T-cell (primary cell): ENCODE measurements at regions not wholly inside any gene's neighbourhood (a gene's known extent, or its start where the extent isn't known, plus 50 kb on each side); places are given as distances from the start of the nearest gene placed in this dataset.

Experiments used
- ATAC-seq, 4 experiments: fragments of 200-7000 bp in 3 of 4; fragments of 150-1000 bp in 1 of 4; cut with Tn5 transposase; replicated peaks in 1 of 4; 1 replicate in 3 of 4; 2 replicates in 1 of 4; pipeline ENCODE4 v1.10.0; 2021; ENCODE audit warnings: moderate library complexity in 3 of 4, mild to moderate bottlenecking in 2 of 4, moderate number of reproducible peaks in 1 of 4
- CTCF ChIA-PET, 2 donors: fragments of 300-600 bp; sonication (Branson Sonifier 250); formaldehyde crosslinking; loops; one replicate each; lab custom pipeline; 2022; ENCODE audit warnings: antibody characterized with exemption in 2 of 2; lab: Charles Lee
- POLR2A ChIA-PET, 2 donors: fragments of 300-600 bp; sonication (Branson Sonifier 250); formaldehyde crosslinking; loops; one replicate each; lab custom pipeline; 2022; ENCODE audit warnings: antibody characterized with exemption in 2 of 2; lab: Charles Lee
- DNase-seq, 35 experiments: peaks; one replicate each; pipeline versions ENCODE4 v3.0.0 to v3.0.0-alpha.2; 2013 to 2023
- H3K27ac ChIP-seq: one replicate; pipeline ENCODE4 v1.5.1; 2013; ENCODE audit warnings: low read length
- H3K27me3 ChIP-seq, 2 experiments: replicated peaks in 1 of 2; 1 replicate in 1 of 2; 2 replicates in 1 of 2; pipeline versions ENCODE4 v1.6.1 to v1.7.0; 2013; ENCODE audit warnings: low read length in 1 of 2, mixed read lengths in 1 of 2; ENCODE audit not compliant: control insufficient read depth in 2 of 2, insufficient read depth in 2 of 2; ENCODE audit errors: extremely low read depth in 1 of 2
- H3K36me3 ChIP-seq, 2 donors: 1 replicate in 1 of 2; 2 replicates in 1 of 2; pipeline versions ENCODE4 v1.6.1 to v1.7.0; 2013; ENCODE audit warnings: low read length in 1 of 2; ENCODE audit not compliant: control insufficient read depth in 2 of 2, insufficient read depth in 1 of 2; ENCODE audit errors: extremely low read depth in 1 of 2
- H3K4me1 ChIP-seq, 2 experiments: 1 replicate in 1 of 2; 2 replicates in 1 of 2; pipeline versions ENCODE4 v1.6.1 to v1.7.0; 2013; ENCODE audit warnings: low read length in 2 of 2, mixed read lengths in 1 of 2; ENCODE audit not compliant: insufficient read depth in 2 of 2, control insufficient read depth in 1 of 2; ENCODE audit errors: extremely low read depth in 1 of 2
- H3K4me3 ChIP-seq, 2 donors: 1 replicate in 1 of 2; 2 replicates in 1 of 2; pipeline versions ENCODE4 v1.5.1 to v1.7.0; 2013; ENCODE audit warnings: mild to moderate bottlenecking in 2 of 2, low read length in 1 of 2, moderate library complexity in 1 of 2; ENCODE audit not compliant: control insufficient read depth in 1 of 2; ENCODE audit errors: extremely low read depth in 1 of 2
- H3K9me3 ChIP-seq: 2 replicates; pipeline ENCODE4 v1.7.0; 2013
- H3K27ac Mint-ChIP-seq, 2 donors: one replicate each; pipeline ENCODE4 v1.8.0; 2020 to 2021; ENCODE audit warnings: mild to moderate bottlenecking in 2 of 2, mixed read lengths in 2 of 2
- H3K27me3 Mint-ChIP-seq, 2 donors: one replicate each; pipeline ENCODE4 v1.8.0; 2021 to 2022; ENCODE audit warnings: mixed read lengths in 2 of 2
- H3K36me3 Mint-ChIP-seq: one replicate; pipeline ENCODE4 v1.8.0; 2021; ENCODE audit warnings: mixed read lengths
- H3K4me1 Mint-ChIP-seq, 3 donors: one replicate each; pipeline ENCODE4 v1.8.0; 2020 to 2022; ENCODE audit warnings: mixed read lengths in 3 of 3, mild to moderate bottlenecking in 1 of 3
- H3K4me3 Mint-ChIP-seq, 3 donors: one replicate each; pipeline ENCODE4 v1.8.0; 2020 to 2022; ENCODE audit warnings: mild to moderate bottlenecking in 3 of 3, mixed read lengths in 3 of 3, moderate library complexity in 3 of 3
- H3K9me3 Mint-ChIP-seq, 3 donors: one replicate each; pipeline ENCODE4 v1.8.0; 2020 to 2022; ENCODE audit warnings: mixed read lengths in 3 of 3
- WGBS: methylation state at CpG from one replicate; pipeline ENCODE4 v1.1.5; 2013; ENCODE audit warnings: missing lambda C conversion rate; ENCODE audit not compliant: insufficient coverage; 5-methylcytosine and 5-hydroxymethylcytosine counted together

GRCh38 chr2:76675212-76675611 lies 847.0 kb downstream of the LRRTM4 start:
- no peaks in the 10 kb centered on the region for H3K36me3 ChIP-seq
- ChIA-PET CTCF (interaction anchor here in 1 of 2 donors (0.7 kb wide), 1 partner anchor 1400 kb away, joined by 5 read pairs; no protein-coding TSS in a partner anchor), POLR2A (no interaction called here)
- peaks cover 0 to 7% (median 5%) of the 10 kb centered on the region in 3 donors for H3K9me3 Mint-ChIP-seq
- H3K4me3 Mint-ChIP-seq, result no peak overlapping the region
- no peaks in the 10 kb centered on the region for H3K36me3 Mint-ChIP-seq
- no peak for DNase-seq
- H3K4me1 ChIP-seq, result no peaks in the 10 kb centered on the region
- H3K9me3 ChIP-seq, result no peaks in the 10 kb centered on the region
- H3K27me3 Mint-ChIP-seq, result no peaks in the 10 kb centered on the region
- no peaks in the 10 kb centered on the region for H3K4me1 Mint-ChIP-seq
- H3K27ac Mint-ChIP-seq, result no peak overlapping the region
- H3K27ac ChIP-seq, result no peak overlapping the region
- no peaks in the 10 kb centered on the region for H3K27me3 ChIP-seq
- no peak overlapping the region for H3K4me3 ChIP-seq
- ATAC-seq, result no peak

GRCh38 chr2:76672798-76673197 lies 849.4 kb downstream of the LRRTM4 start:
- Mint-ChIP-seq H3K9me3 (peaks cover 0 to 11% (median 5%) of the 10 kb centered on the region in 3 donors), H3K27me3 (no peaks in the 10 kb centered on the region), H3K36me3 (no peaks in the 10 kb centered on the region), H3K4me3 (no peak overlapping the region), H3K27ac (no peak overlapping the region), H3K4me1 (no peaks in the 10 kb centered on the region)
- ChIA-PET CTCF (no interaction called here), POLR2A (interaction anchor here in 1 of 2 donors (0.6 kb wide), 1 partner anchor 11 kb away, joined by 3 read pairs; no protein-coding TSS in a partner anchor)
- H3K4me3 ChIP-seq, result no peak overlapping the region
- DNase-seq (no peak), ATAC-seq (no peak)
- no peaks in the 10 kb centered on the region for H3K9me3 ChIP-seq
- H3K27ac ChIP-seq, result no peak overlapping the region
- WGBS, result 86% methylated on average over 1 of the region's 2 CpGs
- H3K27me3 ChIP-seq, result no peaks in the 10 kb centered on the region
- H3K4me1 ChIP-seq, result no peaks in the 10 kb centered on the region
- no peaks in the 10 kb centered on the region for H3K36me3 ChIP-seq

- DNase-seq, result no peak
Observed at GRCh38 chr2:76669966-76670465, 852.2 kb downstream of the LRRTM4 start.

GRCh38 chr2:76668279-76668678 lies 853.9 kb downstream of the LRRTM4 start:
- H3K9me3 Mint-ChIP-seq, result peaks cover 3 to 15% (median 8%) of the 10 kb centered on the region in 3 donors
- 60% methylated on average over 1 of the region's 1 CpG for WGBS
- POLR2A ChIA-PET, result no interaction called here

More at GRCh38 chr2:76669966-76670465, 852.2 kb downstream of the LRRTM4 start:
- POLR2A ChIA-PET, result no interaction called here
- Histone ChIP-seq H3K36me3 (no peaks in the 10 kb centered on the region), H3K9me3 (no peaks in the 10 kb centered on the region), H3K27ac (no peak overlapping the region), H3K4me3 (no peak overlapping the region), H3K27me3 (no peaks in the 10 kb centered on the region), H3K4me1 (no peaks in the 10 kb centered on the region)
- no CpG with 5 or more reads among the region's 3 CpGs for WGBS
- Mint-ChIP-seq H3K36me3 (no peaks in the 10 kb centered on the region), H3K27me3 (no peaks in the 10 kb centered on the region), H3K9me3 (peaks cover 0 to 12% (median 8%) of the 10 kb centered on the region in 3 donors), H3K27ac (no peak overlapping the region), H3K4me3 (no peak overlapping the region), H3K4me1 (no peaks in the 10 kb centered on the region)
- CTCF ChIA-PET, result no interaction called here
- no peak for ATAC-seq

GRCh38 chr2:76667821-76668271 lies 854.3 kb downstream of the LRRTM4 start:
- ChIA-PET CTCF (no interaction called here), POLR2A (no interaction called here)
- H3K27me3 ChIP-seq, result no peaks in the 10 kb centered on the region
- H3K27ac ChIP-seq, result no peak overlapping the region
- H3K4me1 Mint-ChIP-seq, result no peaks in the 10 kb centered on the region
- DNase-seq (no peak), ATAC-seq (no peak)
- H3K36me3 ChIP-seq, result no peaks in the 10 kb centered on the region
- H3K4me1 ChIP-seq, result no peaks in the 10 kb centered on the region
- H3K9me3 ChIP-seq, result no peaks in the 10 kb centered on the region
- 76% methylated on average over 8 of the region's 8 CpGs for WGBS
- H3K27me3 Mint-ChIP-seq, result no peaks in the 10 kb centered on the region
- H3K4me3 Mint-ChIP-seq, result no peak overlapping the region
- H3K9me3 Mint-ChIP-seq, result peaks cover 3 to 15% (median 8%) of the 10 kb centered on the region in 3 donors
- no peaks in the 10 kb centered on the region for H3K36me3 Mint-ChIP-seq
- no peak overlapping the region for H3K4me3 ChIP-seq
- H3K27ac Mint-ChIP-seq, result no peak overlapping the region

More at GRCh38 chr2:76668279-76668678, 853.9 kb downstream of the LRRTM4 start:
- Histone ChIP-seq H3K9me3 (no peaks in the 10 kb centered on the region), H3K36me3 (no peaks in the 10 kb centered on the region), H3K4me3 (no peak overlapping the region), H3K4me1 (no peaks in the 10 kb centered on the region), H3K27me3 (no peaks in the 10 kb centered on the region), H3K27ac (no peak overlapping the region)
- CTCF ChIA-PET, result no interaction called here
- no peak for ATAC-seq
- no peak overlapping the region for H3K27ac Mint-ChIP-seq
- no peak overlapping the region for H3K4me3 Mint-ChIP-seq
- no peaks in the 10 kb centered on the region for H3K27me3 Mint-ChIP-seq
- no peaks in the 10 kb centered on the region for H3K36me3 Mint-ChIP-seq
- DNase-seq, result no peak
- no peaks in the 10 kb centered on the region for H3K4me1 Mint-ChIP-seq

GRCh38 chr2:76642129-76642528 lies 880.0 kb downstream of the LRRTM4 start:
- DNase-seq, result no peak
- Histone ChIP-seq H3K4me1 (no peaks in the 10 kb centered on the region), H3K4me3 (no peak overlapping the region), H3K9me3 (no peaks in the 10 kb centered on the region), H3K27me3 (no peaks in the 10 kb centered on the region), H3K27ac (no peak overlapping the region), H3K36me3 (no peaks in the 10 kb centered on the region)
- no peak overlapping the region for H3K4me3 Mint-ChIP-seq
- H3K27ac Mint-ChIP-seq, result no peak overlapping the region
- H3K9me3 Mint-ChIP-seq, result peaks cover 14 to 40% (median 24%) of the 10 kb centered on the region in 3 donors
- H3K4me1 Mint-ChIP-seq, result no peaks in the 10 kb centered on the region
- ChIA-PET POLR2A (no interaction called here), CTCF (no interaction called here)
- ATAC-seq, result no peak
- no peaks in the 10 kb centered on the region for H3K36me3 Mint-ChIP-seq
- WGBS, result no CpG with 5 or more reads among the region's 2 CpGs
- no peaks in the 10 kb centered on the region for H3K27me3 Mint-ChIP-seq

- H3K4me1 ChIP-seq, result no peaks in the 10 kb centered on the region
- no peak overlapping the region for H3K27ac ChIP-seq
- WGBS, result no CpG with 5 or more reads among the region's 3 CpGs
- ChIA-PET POLR2A (no interaction called here), CTCF (no interaction called here)
- DNase-seq (no peak), ATAC-seq (no peak)
- H3K36me3 ChIP-seq, result no peaks in the 10 kb centered on the region
- no peak overlapping the region for H3K4me3 ChIP-seq
- Mint-ChIP-seq H3K9me3 (peaks cover 14 to 40% (median 24%) of the 10 kb centered on the region in 3 donors), H3K4me1 (no peaks in the 10 kb centered on the region), H3K27me3 (no peaks in the 10 kb centered on the region), H3K36me3 (no peaks in the 10 kb centered on the region), H3K4me3 (no peak overlapping the region), H3K27ac (no peak overlapping the region)
- H3K9me3 ChIP-seq, result no peaks in the 10 kb centered on the region
- H3K27me3 ChIP-seq, result no peaks in the 10 kb centered on the region
Observed at GRCh38 chr2:76641506-76641905, 880.7 kb downstream of the LRRTM4 start.
